DND-41 (cell line): ENCODE measurements at regions not wholly inside any gene's neighbourhood (a gene's known extent, or its start where the extent isn't known, plus 50 kb on each side); places are given as distances from the start of the nearest gene placed in this dataset.
"Not testable (repeated sequence)": the region's sequence is repeated elsewhere in the genome, so short reads cannot be mapped to it uniquely, and the experiment has no call there.

ENCODE experiments used
- ATAC-seq: fragments of 200-7000 bp; cut with Tn5 transposase; 3 replicates; pipeline ENCODE4 v1.9.1; 2021; ENCODE audit warnings: low read depth; ENCODE audit not compliant: insufficient read depth
- DNase-seq: peaks from one replicate; pipeline ENCODE4 v3.0.0-alpha.2; 2020
- H2AFZ ChIP-seq: 2 replicates; pipeline ENCODE4 v1.6.0; 2012; ENCODE audit warnings: low read depth, low read length
- H3K27ac ChIP-seq: 2 replicates; pipeline ENCODE4 v1.5.1; 2012; ENCODE audit warnings: low read length, inconsistent platforms
- H3K27me3 ChIP-seq: fragments of 200-600 bp; sonication (generic); 2 replicates; pipeline ENCODE4 v1.6.0; 2012; ENCODE audit warnings: low read length, mild to moderate bottlenecking, inconsistent platforms; ENCODE audit not compliant: insufficient read depth, poor library complexity
- H3K36me3 ChIP-seq: 2 replicates; pipeline ENCODE4 v1.5.1; 2012; ENCODE audit warnings: low read length, inconsistent platforms; ENCODE audit not compliant: insufficient read depth
- H3K4me1 ChIP-seq: 2 replicates; pipeline ENCODE4 v1.5.1; 2012; ENCODE audit warnings: mild to moderate bottlenecking, low read length; ENCODE audit not compliant: insufficient read depth
- H3K4me2 ChIP-seq: 2 replicates; pipeline ENCODE4 v1.6.0; 2012; ENCODE audit warnings: mild to moderate bottlenecking, moderate library complexity, low read length, inconsistent platforms; ENCODE audit not compliant: insufficient read depth
- H3K4me3 ChIP-seq, 2 experiments: fragments of 200-600 bp in 1 of 2; shearing (Covaris generic) in 1 of 2; 2 replicates each; pipeline ENCODE4 v1.5.1; 2012 to 2016; ENCODE audit warnings: inconsistent platforms in 2 of 2, low read length in 2 of 2, mild to moderate bottlenecking in 2 of 2, low read depth in 1 of 2, moderate library complexity in 1 of 2
- H3K79me2 ChIP-seq: 2 replicates; pipeline ENCODE4 v1.6.0; 2012; ENCODE audit warnings: low read length, inconsistent platforms; ENCODE audit not compliant: insufficient read depth
- H3K9ac ChIP-seq: 2 replicates; pipeline ENCODE4 v1.6.0; 2012; ENCODE audit warnings: low read depth, mild to moderate bottlenecking, inconsistent platforms, low read length, moderate library complexity
- H3K9me3 ChIP-seq: 2 replicates; pipeline ENCODE4 v1.5.1; 2012; ENCODE audit warnings: low read length, moderate library complexity, mild to moderate bottlenecking, inconsistent platforms; ENCODE audit not compliant: insufficient read depth, severe bottlenecking
- H4K20me1 ChIP-seq: 2 replicates; pipeline ENCODE4 v1.6.0; 2012; ENCODE audit warnings: low read length; ENCODE audit not compliant: insufficient read depth
- CTCF ChIP-seq: IDR thresholded peaks from 2 replicates; pipeline ENCODE4 v1.5.1; 2012; ENCODE audit warnings: borderline replicate concordance, low read length, moderate library complexity, mild to moderate bottlenecking; ENCODE audit not compliant: poor library complexity, severe bottlenecking; ENCODE audit errors: extremely low read depth
- EZH2 ChIP-seq: IDR thresholded peaks from 3 replicates; pipeline ENCODE4 v1.6.1; 2012; ENCODE audit warnings: borderline replicate concordance, low read depth, mild to moderate bottlenecking, moderate library complexity, low read length, inconsistent platforms; ENCODE audit not compliant: severe bottlenecking

- TF ChIP-seq EZH2 = no peak
- no peak for TF ChIP-seq CTCF
- H3K4me2 ChIP-seq = 0 out of 2 replicates have a peak overlapping the region, but pooled peaks have one; percentile 2
- no peak overlapping the region for H3K9ac ChIP-seq
- no peaks in the 10 kb centered on the region for H3K36me3 ChIP-seq
- H3K4me1 ChIP-seq = peaks cover 12% of the 10 kb centered on the region
- H3K9me3 ChIP-seq = no peaks in the 10 kb centered on the region
- no peak for DNase-seq
- no peaks in the 10 kb centered on the region for H4K20me1 ChIP-seq
- H3K79me2 ChIP-seq = no peaks in the 10 kb centered on the region
- H3K4me3 ChIP-seq = no peak overlapping the region
- peak overlapping the region; percentile 48 for H3K27ac ChIP-seq
- no peaks in the 10 kb centered on the region for H3K27me3 ChIP-seq
- peak overlapping the region; percentile 36; the same call in 1 of the 2 replicates for H2AFZ ChIP-seq
- ATAC-seq = peak; percentile 92
Observed at GRCh38 chr12:75944097-75944904, 87.3 kb downstream of the PHLDA1 start.

DNA sequence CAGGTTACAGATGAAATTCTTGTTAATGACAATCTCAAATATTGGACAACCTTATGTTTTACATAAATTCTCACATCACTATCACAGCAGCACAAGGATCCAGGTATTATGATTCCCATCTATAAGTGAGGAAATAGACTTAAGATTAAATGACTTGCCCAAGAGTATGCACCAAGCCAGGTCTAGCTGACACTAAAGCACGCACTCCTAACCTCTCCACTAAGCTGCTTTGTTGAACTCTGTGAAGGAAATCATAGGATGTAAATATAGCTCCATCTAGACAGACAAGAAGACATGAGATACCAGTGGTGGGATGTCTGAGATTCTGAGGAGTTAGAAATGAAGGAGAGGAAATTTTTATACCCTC lies 87.9 kb downstream of the PHLDA1 start:
- Histone ChIP-seq H3K79me2 (no peaks in the 10 kb centered on the region), H3K9me3 (no peaks in the 10 kb centered on the region), H3K27ac (peak overlapping the region; percentile 48; the same call in 1 of the 2 replicates), H2AFZ (peak overlapping the region; percentile 43; the same call in 1 of the 2 replicates), H3K4me1 (peaks cover 12% of the 10 kb centered on the region), H3K27me3 (no peaks in the 10 kb centered on the region), H3K4me2 (0 out of 2 replicates have a peak overlapping the region, but pooled peaks have one; percentile 2), H3K9ac (no peak overlapping the region), H3K4me3 (no peak overlapping the region), H4K20me1 (no peaks in the 10 kb centered on the region), H3K36me3 (no peaks in the 10 kb centered on the region)
- DNase-seq (no peak), ATAC-seq (peak; percentile 42; the same call in 1 of the 3 replicates)
- TF ChIP-seq EZH2 = no peak
- no peak for TF ChIP-seq CTCF

DNA sequence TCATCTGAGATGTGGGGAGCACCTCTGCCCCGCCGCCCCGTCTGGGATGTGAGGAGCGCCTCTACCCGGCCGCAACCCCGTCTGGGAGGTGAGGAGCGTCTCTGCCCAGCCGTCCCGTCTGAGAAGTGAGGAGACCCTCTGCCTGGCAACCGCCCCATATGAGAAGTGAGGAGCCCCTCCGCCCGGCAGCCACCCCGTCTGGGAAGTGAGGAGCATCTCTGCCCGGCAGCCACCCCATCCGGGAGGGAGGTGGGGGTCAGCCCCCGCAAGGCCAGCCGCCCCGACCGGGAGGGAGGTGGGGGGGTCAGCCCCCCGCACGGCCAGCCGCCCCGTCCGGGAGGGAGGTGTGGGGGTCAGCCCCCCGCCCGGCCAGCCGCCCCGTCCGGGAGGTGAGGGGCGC lies 89.9 kb downstream of the PHLDA1 start:
- H3K4me1 ChIP-seq = peaks cover 12% of the 10 kb centered on the region

DNA sequence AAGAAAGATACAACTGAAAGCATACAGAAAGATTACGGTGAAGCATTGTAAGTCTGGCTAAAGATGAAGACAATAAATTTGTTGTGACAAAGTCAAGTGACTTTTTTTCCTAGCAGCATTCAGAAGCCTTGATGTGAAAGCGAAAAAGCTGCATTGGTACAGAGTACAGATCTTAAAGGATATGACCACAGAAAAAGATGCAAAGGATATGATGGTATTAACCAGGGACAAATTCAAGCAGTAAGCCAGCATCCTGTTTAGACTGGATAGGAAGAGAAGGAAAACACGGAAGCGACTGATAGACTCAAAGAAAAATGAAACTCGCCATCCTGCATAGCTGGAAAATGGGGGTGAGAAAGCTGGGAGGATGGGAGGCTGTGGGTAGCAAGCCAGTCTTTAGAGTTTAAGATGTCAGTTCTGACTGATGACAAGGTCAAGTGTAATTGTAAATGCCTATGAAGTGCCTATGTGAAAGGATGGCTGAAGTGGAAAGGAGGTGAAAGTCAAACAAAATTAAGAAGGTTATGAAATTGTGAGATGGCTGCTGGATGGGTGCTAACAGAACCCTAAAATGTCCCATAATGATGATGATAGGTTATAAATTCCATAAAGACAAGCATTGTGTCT lies 92.4 kb downstream of the PHLDA1 start:
- Histone ChIP-seq H3K9me3 (no peaks in the 10 kb centered on the region), H3K4me3 (no peak overlapping the region), H2AFZ (no peak overlapping the region), H3K79me2 (no peaks in the 10 kb centered on the region), H3K4me1 (peaks cover 13% of the 10 kb centered on the region), H4K20me1 (no peaks in the 10 kb centered on the region), H3K4me2 (no peak overlapping the region), H3K9ac (no peak overlapping the region), H3K27ac (no peak overlapping the region), H3K36me3 (no peaks in the 10 kb centered on the region), H3K27me3 (no peaks in the 10 kb centered on the region)
- DNase-seq (no peak), ATAC-seq (no peak)
- TF ChIP-seq EZH2 (no peak), CTCF (no peak)

More for the DNA sequence above, 89.9 kb downstream of the PHLDA1 start:
- ATAC-seq, H3K36me3 ChIP-seq, H3K27ac ChIP-seq, H3K4me3 ChIP-seq, H3K79me2 ChIP-seq, H2AFZ ChIP-seq, DNase-seq, H3K9me3 ChIP-seq, H3K9ac ChIP-seq, H3K4me2 ChIP-seq, H4K20me1 ChIP-seq, H3K27me3 ChIP-seq: not testable (repeated sequence)
